HG03066 (cell line): ENCODE measurements at regions not wholly inside any gene's neighbourhood (a gene's known extent, or its start where the extent isn't known, plus 50 kb on each side); places are given as distances from the start of the nearest gene placed in this dataset.

Experiments
- ATAC-seq: cut with Tn5 transposase; IDR thresholded peaks from one replicate; pipeline ENCODE4 v1.9.1; 2021; ENCODE audit warnings: low read depth; ENCODE audit not compliant: unreplicated experiment

- ATAC-seq = no peak
These were observed 226.2 kb upstream of the CTNNB1 start for GRCh38 chr3:40973141-40973540.

- ATAC-seq = no peak
These were observed 223.6 kb upstream of the CTNNB1 start for GRCh38 chr3:40975711-40976121.

DNA sequence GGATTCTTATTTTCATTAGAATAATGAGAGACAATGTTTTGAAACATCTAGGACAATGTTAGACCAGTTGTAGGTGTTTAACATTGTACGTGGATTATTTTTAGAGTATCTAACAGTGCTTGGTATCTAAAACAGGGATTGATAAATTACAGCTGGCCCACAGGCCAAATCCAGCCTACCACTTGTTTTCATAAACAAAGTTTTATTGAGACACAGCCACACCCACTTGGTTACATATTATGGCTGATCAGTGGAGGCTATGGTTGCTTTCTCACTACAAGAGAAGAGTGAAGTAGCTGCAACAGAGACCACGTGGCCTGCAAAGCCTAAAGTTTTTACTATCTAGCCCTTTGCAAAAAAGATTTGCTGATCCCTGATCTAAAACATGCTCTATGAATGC is 223.1 kb upstream of the CTNNB1 start:
- no peak for ATAC-seq

DNA sequence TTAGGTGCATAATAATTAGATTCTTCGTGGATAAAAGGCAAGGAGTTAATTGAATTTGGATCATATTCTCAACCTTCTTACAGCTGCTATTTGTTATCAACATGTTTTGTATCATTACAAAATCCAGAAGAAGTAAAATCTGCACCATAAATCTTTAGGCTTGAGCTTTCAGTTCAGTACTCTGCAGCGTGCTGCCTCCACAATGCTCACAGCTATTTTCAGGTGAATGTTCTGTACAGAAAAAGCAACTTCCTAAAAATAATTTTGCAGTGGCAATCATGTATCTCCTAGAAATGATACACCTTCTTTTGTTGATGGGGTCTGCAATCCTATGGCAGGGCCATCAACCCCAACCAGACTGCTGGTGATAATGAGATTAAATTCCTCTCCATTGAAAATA is 220.9 kb upstream of the CTNNB1 start:
- no peak for ATAC-seq

DNA sequence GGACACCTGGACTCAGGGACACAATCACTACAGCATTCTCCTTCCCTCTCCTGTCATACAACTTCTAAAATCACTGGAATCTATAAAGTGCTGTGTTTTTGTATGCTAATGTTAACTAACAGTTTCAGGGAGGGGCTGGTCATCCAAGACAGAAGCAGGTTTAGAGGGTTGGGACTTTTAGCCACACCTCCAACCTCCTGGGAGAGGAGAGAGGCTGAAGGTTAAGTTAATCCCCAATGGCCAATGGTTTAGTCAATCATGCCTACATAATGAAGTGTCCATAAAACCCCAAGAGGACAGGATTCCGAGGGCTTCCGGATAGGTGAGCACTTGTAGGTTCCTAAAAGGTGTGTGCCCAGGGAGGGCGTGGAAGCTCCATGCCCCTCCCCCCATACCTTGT is 219.3 kb upstream of the CTNNB1 start:
- no peak for ATAC-seq

- ATAC-seq = no peak
These were observed 218.8 kb upstream of the CTNNB1 start for GRCh38 chr3:40980467-40980866.

- ATAC-seq = no peak
These were observed 214.1 kb upstream of the CTNNB1 start for GRCh38 chr3:40985195-40985594.

GRCh38 chr3:40988468-40988867 is 210.8 kb upstream of the CTNNB1 start:
- ATAC-seq = no peak

DNA sequence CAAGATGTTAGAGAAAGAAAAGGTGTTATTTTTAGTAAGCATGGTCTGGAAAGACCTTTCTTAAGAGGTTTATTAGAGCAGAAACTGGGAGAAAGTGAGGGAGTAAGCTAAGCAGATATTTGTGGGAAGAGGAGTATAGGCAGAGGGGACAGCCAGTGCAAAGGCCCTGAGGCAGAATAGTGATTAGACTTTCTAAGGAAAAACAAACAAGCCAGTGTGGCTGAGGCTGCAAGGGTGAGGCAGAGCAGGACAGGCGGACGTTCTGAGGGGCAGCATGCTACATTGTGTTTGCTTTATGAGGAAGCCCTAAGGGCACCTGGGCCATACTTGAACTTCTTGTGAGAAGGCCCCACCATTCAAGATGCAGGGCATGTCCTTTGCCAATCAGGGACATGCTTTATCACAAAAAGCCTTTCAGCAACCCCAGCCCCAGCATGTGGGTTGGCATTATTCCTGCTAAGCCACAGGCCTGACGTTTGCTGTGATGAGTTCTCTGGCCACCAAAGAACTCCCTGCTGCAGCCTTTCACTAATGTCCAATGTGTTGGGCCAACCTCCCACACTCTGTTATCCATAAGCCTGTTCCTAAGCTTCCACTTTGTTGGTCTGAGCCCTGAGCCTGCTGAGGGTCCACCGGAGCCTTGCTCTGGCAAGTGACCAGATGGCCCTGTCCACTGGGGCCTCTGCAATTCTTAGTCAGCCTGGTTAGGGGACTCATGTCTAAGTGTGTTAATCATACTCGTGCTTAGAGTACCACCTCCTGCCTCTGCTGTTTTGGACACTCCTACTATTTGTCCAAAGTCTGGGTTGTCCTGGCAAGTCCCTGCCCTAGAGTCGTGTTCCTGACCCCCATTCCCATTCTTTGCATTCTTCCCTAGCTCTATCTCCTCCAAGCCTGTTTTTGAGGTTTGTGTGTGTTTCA is 209.9 kb upstream of the CTNNB1 start:
- no peak for ATAC-seq

DNA sequence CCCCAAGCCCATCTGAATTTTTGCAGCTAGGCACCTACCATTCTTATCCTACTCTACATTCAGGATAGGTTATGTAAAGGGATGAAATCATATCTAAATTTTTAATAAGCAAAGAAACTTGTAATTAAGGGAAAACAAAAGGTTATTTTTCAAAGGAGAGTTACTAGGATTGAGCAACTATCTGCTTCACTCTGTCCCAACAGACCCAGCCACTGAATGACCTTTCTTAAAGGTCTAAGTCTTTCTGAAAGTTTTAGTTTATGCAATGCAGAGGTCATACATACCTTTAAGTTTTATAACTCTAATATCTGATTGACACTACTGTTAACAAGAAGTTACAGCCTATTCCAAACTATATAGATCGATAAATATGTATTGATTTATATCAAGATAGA is 209.2 kb upstream of the CTNNB1 start:
- no peak for ATAC-seq

DNA sequence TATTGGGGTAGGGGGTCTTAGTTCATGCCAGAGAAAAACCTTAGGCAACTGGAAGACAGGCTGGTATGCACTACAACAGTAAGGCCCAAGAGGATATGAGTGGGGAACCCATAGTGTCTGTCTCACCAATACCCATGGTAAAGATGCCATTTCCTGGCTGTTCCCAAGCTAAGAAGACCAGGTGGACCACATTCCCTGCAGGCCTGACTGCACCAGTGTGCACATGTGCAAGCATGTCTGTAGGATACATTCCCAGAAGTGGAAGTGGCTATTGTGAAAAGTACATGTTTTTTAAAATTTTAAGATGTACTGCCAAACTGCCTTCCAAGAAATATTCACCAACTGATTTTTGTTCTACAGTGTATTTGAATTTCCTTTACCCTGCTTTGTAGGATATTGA is 207.3 kb upstream of the CTNNB1 start:
- no peak for ATAC-seq

GRCh38 chr3:40994611-40995010 is 204.7 kb upstream of the CTNNB1 start:
- no peak for ATAC-seq

DNA sequence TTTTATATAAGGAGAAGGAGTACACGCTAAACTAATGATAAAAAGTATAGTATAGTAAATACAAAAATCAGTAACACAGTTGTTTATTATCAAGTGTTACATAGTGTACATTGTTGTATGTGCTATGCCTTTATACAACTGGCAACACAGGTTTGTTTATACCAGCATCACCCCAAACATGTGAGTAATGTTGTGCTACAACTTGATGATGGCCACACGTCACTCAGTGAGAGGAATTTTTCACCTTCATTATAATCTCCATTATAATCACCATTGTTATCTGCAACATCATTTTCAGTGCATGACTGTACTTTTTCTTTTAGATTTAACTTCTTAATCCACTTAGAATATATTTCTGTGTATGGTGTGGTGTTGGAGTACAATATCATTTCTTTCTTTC is 204.0 kb upstream of the CTNNB1 start:
- no peak for ATAC-seq

- no peak for ATAC-seq
These were observed 202.9 kb upstream of the CTNNB1 start for GRCh38 chr3:40996382-40996781.

DNA sequence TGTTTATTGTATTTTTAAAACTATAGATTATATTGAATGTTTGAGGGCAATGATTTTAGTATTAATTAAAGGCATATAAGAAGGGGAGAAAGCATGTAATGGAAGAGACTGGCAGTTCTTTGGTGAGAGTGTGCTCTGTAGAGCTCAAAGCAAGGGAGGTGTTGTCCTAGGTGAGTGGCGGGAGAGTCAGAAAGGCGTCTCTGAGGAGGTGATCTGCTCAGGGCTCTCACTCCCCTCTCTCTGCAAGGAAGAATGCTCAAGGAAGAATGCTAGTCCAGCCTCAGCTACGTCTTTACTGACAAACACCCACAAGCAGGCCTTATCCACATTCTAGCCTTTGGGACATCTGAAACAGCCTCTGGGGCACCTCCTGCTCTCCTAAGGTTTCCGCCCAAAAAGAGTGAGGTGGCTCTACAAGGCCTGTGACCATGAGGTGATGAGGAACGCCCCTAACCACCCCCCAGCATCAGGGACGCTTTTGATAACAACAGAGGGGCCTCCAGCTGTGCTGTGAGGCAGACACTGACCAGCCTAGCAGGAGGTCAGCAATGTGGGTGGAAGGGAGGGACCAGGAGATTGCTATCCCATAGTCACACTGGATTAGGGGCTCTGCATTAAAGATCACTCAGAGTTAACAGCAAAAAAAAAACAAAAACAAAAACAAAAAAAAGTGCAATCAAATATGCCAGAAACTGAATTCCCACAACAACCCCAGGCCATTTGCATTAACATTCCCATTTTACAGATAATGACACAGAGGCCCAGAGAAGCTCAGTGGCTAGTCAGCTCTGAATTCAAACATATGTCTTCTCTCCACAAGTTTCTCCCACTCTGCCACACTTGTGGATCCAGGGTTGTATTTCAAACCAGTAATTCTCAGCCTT is 202.2 kb upstream of the CTNNB1 start:
- ATAC-seq = no peak

GRCh38 chr3:40997711-40998519 is 201.4 kb upstream of the CTNNB1 start:
- no peak for ATAC-seq

DNA sequence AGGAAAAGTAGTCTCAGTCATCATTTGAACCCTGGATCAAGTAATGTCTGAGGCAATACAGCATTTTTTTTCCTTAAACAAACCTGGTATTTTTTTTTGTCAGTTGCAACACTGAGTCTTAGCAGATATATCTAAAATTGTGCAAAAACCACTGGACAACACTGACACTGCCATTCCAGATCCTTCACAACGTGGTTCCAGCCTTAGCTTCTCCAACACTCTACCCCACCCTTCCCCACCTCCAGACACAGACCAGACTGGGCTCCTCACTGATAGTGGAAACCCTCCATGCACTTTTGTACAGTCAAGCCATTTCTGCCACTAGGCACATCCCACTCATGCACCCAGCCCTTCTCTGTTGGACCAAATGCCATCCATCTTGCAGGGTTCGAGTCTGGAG is 199.6 kb upstream of the CTNNB1 start:
- ATAC-seq = no peak

GRCh38 chr3:41000471-41000870 is 198.8 kb upstream of the CTNNB1 start:
- no peak for ATAC-seq

GRCh38 chr3:41001556-41001955 is 197.7 kb upstream of the CTNNB1 start:
- ATAC-seq = no peak

GRCh38 chr3:41002104-41002503 is 197.2 kb upstream of the CTNNB1 start:
- ATAC-seq = no peak

- no peak for ATAC-seq
These were observed 191.9 kb upstream of the CTNNB1 start for GRCh38 chr3:41007399-41007798.
